ENCODE measurements at regions not wholly inside any gene's neighbourhood (a gene's known extent, or its start where the extent isn't known, plus 50 kb on each side); places are given as distances from the start of the nearest gene placed in this dataset.

DNA sequence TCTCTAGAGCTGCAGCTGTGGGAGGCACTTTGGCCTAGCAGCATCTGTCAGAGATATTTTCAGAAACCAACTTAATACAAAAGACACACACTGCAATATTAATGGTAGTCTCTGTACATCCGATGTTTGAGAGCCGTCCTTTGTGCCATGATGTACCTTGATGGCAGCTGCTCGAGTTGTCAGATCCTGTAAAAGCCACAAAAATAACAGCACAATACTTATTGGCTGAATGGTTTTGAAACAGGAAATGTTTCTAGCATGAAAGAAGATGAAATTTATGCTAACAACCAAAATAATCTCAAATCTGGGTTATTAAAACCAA is 445.5 kb upstream of the TBL1XR1 start:
- H3K36me3 ChIP-seq (ENCODE audit: low read depth, low read length), result no peaks in the 10 kb centered on the region
- POLR2A ChIA-PET (ENCODE audit: unreplicated experiment), result no interaction called here
- CTCF ChIA-PET, result no interaction called here
- H3F3A ChIP-seq (ENCODE audit: low read length, unreplicated experiment), result no peaks in the 10 kb centered on the region
- TF ChIP-seq EZH2 (IDR thresholded peaks at IDR 0.05; ENCODE audit: low read length, unreplicated experiment) (no peak), EZH2phosphoT487 (IDR thresholded peaks at IDR 0.05; ENCODE audit: borderline replicate concordance, low read length) (no peak)
- TF ChIP-seq, protein P1, sequence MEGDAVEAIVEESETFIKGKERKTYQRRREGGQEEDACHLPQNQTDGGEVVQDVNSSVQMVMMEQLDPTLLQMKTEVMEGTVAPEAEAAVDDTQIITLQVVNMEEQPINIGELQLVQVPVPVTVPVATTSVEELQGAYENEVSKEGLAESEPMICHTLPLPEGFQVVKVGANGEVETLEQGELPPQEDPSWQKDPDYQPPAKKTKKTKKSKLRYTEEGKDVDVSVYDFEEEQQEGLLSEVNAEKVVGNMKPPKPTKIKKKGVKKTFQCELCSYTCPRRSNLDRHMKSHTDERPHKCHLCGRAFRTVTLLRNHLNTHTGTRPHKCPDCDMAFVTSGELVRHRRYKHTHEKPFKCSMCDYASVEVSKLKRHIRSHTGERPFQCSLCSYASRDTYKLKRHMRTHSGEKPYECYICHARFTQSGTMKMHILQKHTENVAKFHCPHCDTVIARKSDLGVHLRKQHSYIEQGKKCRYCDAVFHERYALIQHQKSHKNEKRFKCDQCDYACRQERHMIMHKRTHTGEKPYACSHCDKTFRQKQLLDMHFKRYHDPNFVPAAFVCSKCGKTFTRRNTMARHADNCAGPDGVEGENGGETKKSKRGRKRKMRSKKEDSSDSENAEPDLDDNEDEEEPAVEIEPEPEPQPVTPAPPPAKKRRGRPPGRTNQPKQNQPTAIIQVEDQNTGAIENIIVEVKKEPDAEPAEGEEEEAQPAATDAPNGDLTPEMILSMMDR (conservative IDR thresholded peaks at IDR 0.05; ENCODE audit: low read depth, low read length), result no peak
- H3K9ac ChIP-seq (ENCODE audit: low read length), result no peak overlapping the region
- no peaks in the 10 kb centered on the region for H3K27me3 ChIP-seq (ENCODE audit: low read length)
- no peaks in the 10 kb centered on the region for H4K20me1 ChIP-seq (ENCODE audit: low read length)
- no TSS peak for BruUV-seq (replicated peaks)
- H3K79me2 ChIP-seq (ENCODE audit: low read length), result no peaks in the 10 kb centered on the region
- DNase-seq, result no peak
- H3K4me2 ChIP-seq (ENCODE audit: low read length), result no peak overlapping the region
- H3K4me3 ChIP-seq (ENCODE audit: low read length), result no peak overlapping the region
- H2AFZ ChIP-seq (ENCODE audit: low read length), result no peak overlapping the region
- no peak overlapping the region for H3K27ac ChIP-seq (ENCODE audit: low read length)
- ATAC-seq, result no peak
- no peaks in the 10 kb centered on the region for H3K4me1 ChIP-seq (ENCODE audit: insufficient read depth, low read length)
- intact Hi-C loops (cut with micrococcal nuclease), result no loop called here
- no peaks in the 10 kb centered on the region for H3K9me3 ChIP-seq (ENCODE audit: low read length)
- no peaks in the 10 kb centered on the region for H3K9me2 ChIP-seq (replicated peaks; ENCODE audit: low read length)

DNA sequence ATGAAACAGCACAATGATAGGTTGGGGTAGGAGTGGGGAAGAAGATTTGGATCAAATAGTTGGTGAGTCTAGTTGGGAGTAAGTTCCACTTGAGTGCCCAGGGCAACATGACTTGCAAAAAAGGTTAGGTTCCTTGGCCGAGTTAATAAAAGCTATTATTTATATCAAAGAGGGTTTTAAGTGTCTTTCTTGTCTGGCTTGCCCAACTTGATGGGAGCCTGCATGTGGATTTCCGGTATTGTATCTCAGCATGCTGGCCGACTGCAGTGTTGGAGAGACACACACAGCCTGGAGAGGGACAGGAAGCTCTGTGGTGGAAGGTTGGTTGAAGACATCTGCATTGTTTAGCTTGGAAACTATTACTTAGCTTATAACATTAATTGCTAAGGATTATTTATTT is 449.5 kb upstream of the TBL1XR1 start:
- no peak for DNase-seq
- no TSS peak for BruUV-seq (replicated peaks)
- no peak overlapping the region for H2AFZ ChIP-seq (ENCODE audit: low read length)

DNA sequence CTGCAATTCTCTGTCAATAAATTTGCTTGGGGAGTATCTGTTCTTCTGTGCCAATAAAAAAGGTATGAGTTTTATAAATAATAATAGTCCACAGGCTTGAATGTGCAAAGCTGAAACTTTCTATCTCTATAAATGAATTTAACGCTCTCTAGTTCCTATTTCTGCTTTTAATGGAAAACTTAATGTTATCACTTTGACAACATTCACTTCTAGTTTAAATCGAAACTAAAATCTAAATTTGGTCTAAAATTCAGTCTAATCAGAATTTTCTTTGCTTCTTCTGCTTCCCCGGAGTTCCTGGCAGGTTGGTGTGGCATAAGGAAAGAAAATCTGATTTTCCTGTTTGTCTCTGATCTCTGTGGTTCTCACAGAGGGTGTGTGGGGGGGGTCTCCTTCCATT is 450.1 kb upstream of the TBL1XR1 start:
- ChIA-PET CTCF (interaction anchor here (1.2 kb wide), 1 partner anchor 165 kb away, joined by 3 read pairs; no protein-coding TSS in a partner anchor), POLR2A (ENCODE audit: unreplicated experiment) (no interaction called here)
- BruUV-seq (replicated peaks), result no TSS peak
- no peak for DNase-seq
- H4K20me1 ChIP-seq (ENCODE audit: low read length), result no peaks in the 10 kb centered on the region
- no peaks in the 10 kb centered on the region for H3K27me3 ChIP-seq (ENCODE audit: low read length)
- no peak overlapping the region for H3K9ac ChIP-seq (ENCODE audit: low read length)
- no peak overlapping the region for H3K4me2 ChIP-seq (ENCODE audit: low read length)
- no peak overlapping the region for H3K27ac ChIP-seq (ENCODE audit: low read length)
- H3K9me2 ChIP-seq (replicated peaks; ENCODE audit: low read length), result no peaks in the 10 kb centered on the region
- H3K79me2 ChIP-seq (ENCODE audit: low read length), result no peaks in the 10 kb centered on the region
- H3K36me3 ChIP-seq (ENCODE audit: low read depth, low read length), result no peaks in the 10 kb centered on the region
- H3K4me3 ChIP-seq (ENCODE audit: low read length), result no peak overlapping the region
- H2AFZ ChIP-seq (ENCODE audit: low read length), result no peak overlapping the region
- H3F3A ChIP-seq (ENCODE audit: low read length, unreplicated experiment), result no peaks in the 10 kb centered on the region
- TF ChIP-seq EZH2phosphoT487 (IDR thresholded peaks at IDR 0.05; ENCODE audit: borderline replicate concordance, low read length), result no peak
- TF ChIP-seq EZH2 (IDR thresholded peaks at IDR 0.05; ENCODE audit: low read length, unreplicated experiment), result no peak
- TF ChIP-seq, protein P1 (conservative IDR thresholded peaks at IDR 0.05; ENCODE audit: low read depth, low read length), result no peak
- intact Hi-C loops (cut with micrococcal nuclease), result no loop called here
- H3K4me1 ChIP-seq (ENCODE audit: insufficient read depth, low read length), result no peaks in the 10 kb centered on the region
- ATAC-seq, result no peak
- no peaks in the 10 kb centered on the region for H3K9me3 ChIP-seq (ENCODE audit: low read length)

More for the DNA sequence above, 449.5 kb upstream of the TBL1XR1 start:
- Histone ChIP-seq H3K4me3 (ENCODE audit: low read length) (no peak overlapping the region), H3K36me3 (ENCODE audit: low read depth, low read length) (no peaks in the 10 kb centered on the region), H3K4me2 (ENCODE audit: low read length) (no peak overlapping the region), H3K9me2 (replicated peaks; ENCODE audit: low read length) (no peaks in the 10 kb centered on the region), H3K9ac (ENCODE audit: low read length) (no peak overlapping the region), H3F3A (ENCODE audit: low read length, unreplicated experiment) (no peaks in the 10 kb centered on the region), H3K79me2 (ENCODE audit: low read length) (no peaks in the 10 kb centered on the region), H3K4me1 (ENCODE audit: insufficient read depth, low read length) (no peaks in the 10 kb centered on the region), H3K27me3 (ENCODE audit: low read length) (no peaks in the 10 kb centered on the region), H4K20me1 (ENCODE audit: low read length) (no peaks in the 10 kb centered on the region), H3K27ac (ENCODE audit: low read length) (no peak overlapping the region), H3K9me3 (ENCODE audit: low read length) (no peaks in the 10 kb centered on the region)
- no peak for ATAC-seq
- TF ChIP-seq, protein P1 (conservative IDR thresholded peaks at IDR 0.05; ENCODE audit: low read depth, low read length), result no peak
- no peak for TF ChIP-seq EZH2phosphoT487 (IDR thresholded peaks at IDR 0.05; ENCODE audit: borderline replicate concordance, low read length)
- no peak for TF ChIP-seq EZH2 (IDR thresholded peaks at IDR 0.05; ENCODE audit: low read length, unreplicated experiment)
- intact Hi-C loops (cut with micrococcal nuclease), result no loop called here
- ChIA-PET POLR2A (ENCODE audit: unreplicated experiment) (no interaction called here), CTCF (interaction anchor here (1.2 kb wide), 1 partner anchor 164 kb away, joined by 3 read pairs; no protein-coding TSS in a partner anchor)

Measured in PC-3 (cell line).